Choroid plexus epithelial cell (primary cell): ENCODE measurements at regions not wholly inside any gene's neighbourhood (a gene's known extent, or its start where the extent isn't known, plus 50 kb on each side); places are given as distances from the start of the nearest gene placed in this dataset.
"Not testable (repeated sequence)": the region's sequence is repeated elsewhere in the genome, so short reads cannot be mapped to it uniquely, and the experiment has no call there.

Experiments used
- DNase-seq: peaks from one replicate; pipeline ENCODE4 v3.0.0-alpha.2; 2010; ENCODE audit warnings: low read depth
- H3K4me3 ChIP-seq: 2 replicates; pipeline ENCODE4 v1.5.1; 2011; ENCODE audit warnings: low read depth, mild to moderate bottlenecking, control low read depth, low read length, moderate library complexity
- TF ChIP-seq, protein P1 (sequence below): conservative IDR thresholded peaks from 2 replicates; pipeline ENCODE4 v1.5.1; 2011; ENCODE audit warnings: low read depth, mild to moderate bottlenecking, control low read depth, inconsistent platforms, low read length, moderate library complexity

GRCh38 chr3:81094986-81095385, 666.5 kb downstream of the GBE1 start:
- no peak for DNase-seq
- no peak overlapping the region for H3K4me3 ChIP-seq
- TF ChIP-seq, protein P1, sequence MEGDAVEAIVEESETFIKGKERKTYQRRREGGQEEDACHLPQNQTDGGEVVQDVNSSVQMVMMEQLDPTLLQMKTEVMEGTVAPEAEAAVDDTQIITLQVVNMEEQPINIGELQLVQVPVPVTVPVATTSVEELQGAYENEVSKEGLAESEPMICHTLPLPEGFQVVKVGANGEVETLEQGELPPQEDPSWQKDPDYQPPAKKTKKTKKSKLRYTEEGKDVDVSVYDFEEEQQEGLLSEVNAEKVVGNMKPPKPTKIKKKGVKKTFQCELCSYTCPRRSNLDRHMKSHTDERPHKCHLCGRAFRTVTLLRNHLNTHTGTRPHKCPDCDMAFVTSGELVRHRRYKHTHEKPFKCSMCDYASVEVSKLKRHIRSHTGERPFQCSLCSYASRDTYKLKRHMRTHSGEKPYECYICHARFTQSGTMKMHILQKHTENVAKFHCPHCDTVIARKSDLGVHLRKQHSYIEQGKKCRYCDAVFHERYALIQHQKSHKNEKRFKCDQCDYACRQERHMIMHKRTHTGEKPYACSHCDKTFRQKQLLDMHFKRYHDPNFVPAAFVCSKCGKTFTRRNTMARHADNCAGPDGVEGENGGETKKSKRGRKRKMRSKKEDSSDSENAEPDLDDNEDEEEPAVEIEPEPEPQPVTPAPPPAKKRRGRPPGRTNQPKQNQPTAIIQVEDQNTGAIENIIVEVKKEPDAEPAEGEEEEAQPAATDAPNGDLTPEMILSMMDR: no peak

GRCh38 chr3:81087607-81088006, 673.8 kb downstream of the GBE1 start:
- TF ChIP-seq, protein P1: no peak
- DNase-seq: no peak
- H3K4me3 ChIP-seq: no peak overlapping the region

GRCh38 chr3:81086348-81086747, 675.1 kb downstream of the GBE1 start:
- no peak overlapping the region for H3K4me3 ChIP-seq
- TF ChIP-seq, protein P1: no peak
- DNase-seq: no peak

DNA sequence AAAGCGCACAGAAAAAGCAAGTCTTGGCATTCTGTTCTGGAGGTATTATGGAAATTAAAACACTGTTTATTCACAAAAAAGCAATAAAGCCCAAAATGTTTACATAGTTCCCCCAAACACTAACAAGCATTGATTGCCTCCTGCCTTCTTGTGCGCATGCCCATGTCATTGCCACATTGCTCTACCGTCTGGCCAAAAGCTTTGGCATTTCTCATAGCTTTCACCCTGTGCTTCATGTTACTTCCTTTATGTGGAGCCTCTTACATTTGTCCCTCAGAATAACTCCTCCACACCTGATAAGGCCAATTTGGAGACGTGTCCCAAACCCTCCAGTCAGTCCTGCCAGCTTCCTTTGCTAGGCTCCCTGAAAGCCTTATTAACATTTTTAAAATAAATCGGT, 680.8 kb downstream of the GBE1 start:
- no peak for DNase-seq
- TF ChIP-seq, protein P1: no peak
- no peak overlapping the region for H3K4me3 ChIP-seq

GRCh38 chr3:81072591-81072990, 688.9 kb downstream of the GBE1 start:
- DNase-seq: no peak
- TF ChIP-seq, protein P1: no peak
- H3K4me3 ChIP-seq: no peak overlapping the region

DNA sequence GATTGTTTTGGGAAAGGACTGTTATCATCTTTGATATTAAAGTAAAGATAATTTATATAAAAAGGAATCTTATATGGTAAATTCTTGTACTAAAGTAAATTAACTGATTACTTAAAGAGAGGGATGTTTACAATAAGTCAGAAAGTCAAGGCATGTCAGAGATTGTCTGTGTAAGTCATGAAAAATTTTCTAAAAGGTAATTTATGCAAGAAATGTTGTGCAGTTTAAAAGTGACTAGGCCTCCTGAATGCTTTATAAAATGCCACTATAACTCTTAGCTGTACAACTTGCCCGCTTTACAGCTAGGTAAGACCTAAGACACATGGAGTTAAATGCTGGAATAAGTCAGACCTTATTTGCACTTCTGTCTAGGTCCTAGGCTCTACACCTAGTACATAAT, 692.9 kb downstream of the GBE1 start:
- no peak overlapping the region for H3K4me3 ChIP-seq
- TF ChIP-seq, protein P1: no peak
- DNase-seq: no peak

GRCh38 chr3:81063896-81064295, 697.5 kb downstream of the GBE1 start:
- TF ChIP-seq, protein P1: no peak
- H3K4me3 ChIP-seq: no peak overlapping the region
- no peak for DNase-seq

GRCh38 chr3:81051133-81051532, 710.3 kb downstream of the GBE1 start:
- DNase-seq, H3K4me3 ChIP-seq: not testable (repeated sequence)
